Adrenal gland (tissue), 5 donors: ENCODE measurements at regions not wholly inside any gene's neighbourhood (a gene's known extent, or its start where the extent isn't known, plus 50 kb on each side); places are given as distances from the start of the nearest gene placed in this dataset.

Source experiments
- POLR2A ChIP-seq, 2 donors: fragments of 450-650 bp; IDR thresholded peaks; one replicate each; pipeline ENCODE4 v1.6.1; 2017; ENCODE audit warnings: antibody characterized with exemption in 2 of 2, mild to moderate bottlenecking in 2 of 2, moderate library complexity in 1 of 2
- TF ChIP-seq, protein P1 (sequence below), 6 experiments: fragments of 450-650 bp in 4 of 6; fragments of 200-600 bp in 2 of 6; sonication (generic) in 1 of 6; IDR thresholded peaks; 1 replicate in 5 of 6; 2 replicates in 1 of 6; pipeline versions ENCODE4 v1.5.1 to v1.8.0; 2016 to 2021; ENCODE audit warnings: antibody characterized with exemption in 6 of 6, mild to moderate bottlenecking in 2 of 6, moderate library complexity in 1 of 6
- donor health status: DM: no; HTN: no; CAD: no.

DNA sequence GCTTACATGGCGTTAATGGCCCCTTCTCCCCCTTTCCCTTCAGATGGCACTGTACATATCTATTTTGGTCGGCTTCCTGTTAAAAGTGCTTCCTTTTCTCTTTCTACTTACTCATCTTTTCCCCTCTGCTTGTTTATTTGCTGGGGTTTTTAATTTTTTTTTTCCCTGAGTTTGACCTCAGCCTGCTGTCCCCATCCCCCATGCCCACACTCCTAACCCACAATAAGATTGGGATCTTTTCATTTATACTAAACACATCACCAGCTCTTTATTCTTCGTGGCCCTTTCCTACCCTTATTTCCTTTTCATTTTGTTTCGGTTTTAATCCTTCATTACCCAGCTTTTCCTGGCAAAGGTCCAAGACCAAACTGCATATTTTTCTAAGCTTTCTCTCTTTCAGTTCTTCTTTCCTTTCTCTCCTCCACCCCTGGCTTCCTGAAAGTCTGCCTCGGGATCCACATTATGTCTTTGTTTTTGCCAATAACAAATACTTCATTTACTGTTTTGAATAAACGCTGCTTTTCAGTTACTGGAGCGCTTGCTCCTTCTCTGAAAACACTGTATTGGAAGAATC lies 152.0 kb upstream of the USP9X start:
- TF ChIP-seq, protein P1, sequence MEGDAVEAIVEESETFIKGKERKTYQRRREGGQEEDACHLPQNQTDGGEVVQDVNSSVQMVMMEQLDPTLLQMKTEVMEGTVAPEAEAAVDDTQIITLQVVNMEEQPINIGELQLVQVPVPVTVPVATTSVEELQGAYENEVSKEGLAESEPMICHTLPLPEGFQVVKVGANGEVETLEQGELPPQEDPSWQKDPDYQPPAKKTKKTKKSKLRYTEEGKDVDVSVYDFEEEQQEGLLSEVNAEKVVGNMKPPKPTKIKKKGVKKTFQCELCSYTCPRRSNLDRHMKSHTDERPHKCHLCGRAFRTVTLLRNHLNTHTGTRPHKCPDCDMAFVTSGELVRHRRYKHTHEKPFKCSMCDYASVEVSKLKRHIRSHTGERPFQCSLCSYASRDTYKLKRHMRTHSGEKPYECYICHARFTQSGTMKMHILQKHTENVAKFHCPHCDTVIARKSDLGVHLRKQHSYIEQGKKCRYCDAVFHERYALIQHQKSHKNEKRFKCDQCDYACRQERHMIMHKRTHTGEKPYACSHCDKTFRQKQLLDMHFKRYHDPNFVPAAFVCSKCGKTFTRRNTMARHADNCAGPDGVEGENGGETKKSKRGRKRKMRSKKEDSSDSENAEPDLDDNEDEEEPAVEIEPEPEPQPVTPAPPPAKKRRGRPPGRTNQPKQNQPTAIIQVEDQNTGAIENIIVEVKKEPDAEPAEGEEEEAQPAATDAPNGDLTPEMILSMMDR (IDR thresholded peaks at IDR 0.05), result no peak
- no peak for TF ChIP-seq POLR2A (IDR thresholded peaks at IDR 0.05)
